Activated T-helper 17 cell treated with anti-CD3 and anti-CD28 coated beads, Interleukin-2, amount 50 U/mL, for 72 hours (primary cell): ENCODE measurements at regions not wholly inside any gene's neighbourhood (a gene's known extent, or its start where the extent isn't known, plus 50 kb on each side); places are given as distances from the start of the nearest gene placed in this dataset.

Source experiments
- ATAC-seq: fragments of 150-1000 bp; cut with Tn5 transposase; replicated peaks from 2 replicates; pipeline ENCODE4 v1.10.0; 2021; ENCODE audit warnings: mild to moderate bottlenecking, moderate library complexity
- H3K27ac Mint-ChIP-seq: one replicate; pipeline ENCODE4 v1.8.0; 2022; ENCODE audit warnings: mixed read lengths
- H3K27me3 Mint-ChIP-seq: one replicate; pipeline ENCODE4 v1.8.0; 2022; ENCODE audit warnings: mixed read lengths
- H3K36me3 Mint-ChIP-seq: one replicate; pipeline ENCODE4 v1.8.0; 2022; ENCODE audit warnings: low read depth, mild to moderate bottlenecking, mixed read lengths
- H3K4me1 Mint-ChIP-seq: one replicate; pipeline ENCODE4 v1.8.0; 2022; ENCODE audit warnings: mixed read lengths
- H3K4me3 Mint-ChIP-seq: one replicate; pipeline ENCODE4 v1.8.0; 2022; ENCODE audit warnings: mild to moderate bottlenecking, mixed read lengths
- H3K9me3 Mint-ChIP-seq: one replicate; pipeline ENCODE4 v1.8.0; 2022; ENCODE audit warnings: mixed read lengths

GRCh38 chr4:130608121-130608520 lies 1512.2 kb downstream of the C4orf33 start:
- no peaks in the 10 kb centered on the region for H3K36me3 Mint-ChIP-seq
- H3K27me3 Mint-ChIP-seq = no peaks in the 10 kb centered on the region
- H3K4me1 Mint-ChIP-seq = no peaks in the 10 kb centered on the region
- ATAC-seq = no peak
- H3K27ac Mint-ChIP-seq = no peak overlapping the region
- no peak overlapping the region for H3K4me3 Mint-ChIP-seq
- no peaks in the 10 kb centered on the region for H3K9me3 Mint-ChIP-seq

- no peak for ATAC-seq
- Mint-ChIP-seq H3K9me3 (peaks cover 3% of the 10 kb centered on the region), H3K27me3 (no peaks in the 10 kb centered on the region), H3K4me1 (no peaks in the 10 kb centered on the region), H3K4me3 (no peak overlapping the region), H3K36me3 (no peaks in the 10 kb centered on the region), H3K27ac (no peak overlapping the region)
Measured at GRCh38 chr4:130628531-130628930, 1532.6 kb downstream of the C4orf33 start.

GRCh38 chr4:130632731-130633604 lies 1537.0 kb downstream of the C4orf33 start:
- Mint-ChIP-seq H3K9me3 (peaks cover 6% of the 10 kb centered on the region), H3K27ac (no peak overlapping the region), H3K27me3 (no peaks in the 10 kb centered on the region), H3K36me3 (no peaks in the 10 kb centered on the region), H3K4me3 (no peak overlapping the region), H3K4me1 (no peaks in the 10 kb centered on the region)
- no peak for ATAC-seq

- Mint-ChIP-seq H3K27ac (no peak overlapping the region), H3K36me3 (no peaks in the 10 kb centered on the region), H3K4me3 (no peak overlapping the region), H3K27me3 (no peaks in the 10 kb centered on the region), H3K4me1 (no peaks in the 10 kb centered on the region), H3K9me3 (peaks cover 6% of the 10 kb centered on the region)
- no peak for ATAC-seq
Measured at GRCh38 chr4:130636486-130636885, 1540.5 kb downstream of the C4orf33 start.

- Mint-ChIP-seq H3K4me1 (no peaks in the 10 kb centered on the region), H3K4me3 (no peak overlapping the region), H3K27me3 (no peaks in the 10 kb centered on the region), H3K36me3 (no peaks in the 10 kb centered on the region), H3K9me3 (peaks cover 3% of the 10 kb centered on the region), H3K27ac (no peak overlapping the region)
- no peak for ATAC-seq
Measured at GRCh38 chr4:130640592-130640991, 1544.6 kb downstream of the C4orf33 start.

- Mint-ChIP-seq H3K9me3 (peaks cover 14% of the 10 kb centered on the region), H3K4me1 (no peaks in the 10 kb centered on the region), H3K27me3 (no peaks in the 10 kb centered on the region), H3K4me3 (no peak overlapping the region), H3K27ac (no peak overlapping the region), H3K36me3 (no peaks in the 10 kb centered on the region)
- no peak for ATAC-seq
Measured at GRCh38 chr4:130646886-130647285, 1550.9 kb downstream of the C4orf33 start.

GRCh38 chr4:130648570-130648969 lies 1552.6 kb downstream of the C4orf33 start:
- H3K36me3 Mint-ChIP-seq = no peaks in the 10 kb centered on the region
- no peaks in the 10 kb centered on the region for H3K4me1 Mint-ChIP-seq
- H3K27ac Mint-ChIP-seq = no peak overlapping the region
- ATAC-seq = no peak
- H3K4me3 Mint-ChIP-seq = no peak overlapping the region
- no peaks in the 10 kb centered on the region for H3K27me3 Mint-ChIP-seq
- peaks cover 22% of the 10 kb centered on the region for H3K9me3 Mint-ChIP-seq

- no peaks in the 10 kb centered on the region for H3K36me3 Mint-ChIP-seq
- no peak for ATAC-seq
- H3K9me3 Mint-ChIP-seq = peaks cover 33% of the 10 kb centered on the region
- H3K4me3 Mint-ChIP-seq = no peak overlapping the region
- H3K4me1 Mint-ChIP-seq = no peaks in the 10 kb centered on the region
- H3K27me3 Mint-ChIP-seq = no peaks in the 10 kb centered on the region
- H3K27ac Mint-ChIP-seq = no peak overlapping the region
Measured at GRCh38 chr4:130653842-130654241, 1557.9 kb downstream of the C4orf33 start.

- no peaks in the 10 kb centered on the region for H3K27me3 Mint-ChIP-seq
- no peaks in the 10 kb centered on the region for H3K36me3 Mint-ChIP-seq
- no peaks in the 10 kb centered on the region for H3K4me1 Mint-ChIP-seq
- H3K27ac Mint-ChIP-seq = no peak overlapping the region
- H3K4me3 Mint-ChIP-seq = no peak overlapping the region
- no peak for ATAC-seq
- peaks cover 8% of the 10 kb centered on the region for H3K9me3 Mint-ChIP-seq
Measured at GRCh38 chr4:130659320-130659719, 1563.4 kb downstream of the C4orf33 start.

- Mint-ChIP-seq H3K36me3 (no peaks in the 10 kb centered on the region), H3K4me1 (no peaks in the 10 kb centered on the region), H3K9me3 (peaks cover 6% of the 10 kb centered on the region), H3K27ac (no peak overlapping the region), H3K27me3 (no peaks in the 10 kb centered on the region), H3K4me3 (no peak overlapping the region)
- no peak for ATAC-seq
Measured at GRCh38 chr4:130668859-130669258, 1572.9 kb downstream of the C4orf33 start.

GRCh38 chr4:130675266-130675665 lies 1579.3 kb downstream of the C4orf33 start:
- no peak overlapping the region for H3K4me3 Mint-ChIP-seq
- ATAC-seq = no peak
- peaks cover 4% of the 10 kb centered on the region for H3K9me3 Mint-ChIP-seq

GRCh38 chr4:130689181-130689580 lies 1593.2 kb downstream of the C4orf33 start:
- no peaks in the 10 kb centered on the region for H3K36me3 Mint-ChIP-seq
- H3K9me3 Mint-ChIP-seq = peaks cover 3% of the 10 kb centered on the region
- no peaks in the 10 kb centered on the region for H3K4me1 Mint-ChIP-seq
- ATAC-seq = no peak
- no peak overlapping the region for H3K4me3 Mint-ChIP-seq
- no peaks in the 10 kb centered on the region for H3K27me3 Mint-ChIP-seq
- no peak overlapping the region for H3K27ac Mint-ChIP-seq

More at GRCh38 chr4:130675266-130675665, 1579.3 kb downstream of the C4orf33 start:
- Mint-ChIP-seq H3K36me3 (no peaks in the 10 kb centered on the region), H3K27me3 (no peaks in the 10 kb centered on the region), H3K27ac (no peak overlapping the region), H3K4me1 (no peaks in the 10 kb centered on the region)

- H3K36me3 Mint-ChIP-seq = no peaks in the 10 kb centered on the region
- no peak overlapping the region for H3K4me3 Mint-ChIP-seq
Measured at GRCh38 chr4:130698251-130698650, 1602.3 kb downstream of the C4orf33 start.

GRCh38 chr4:130699004-130699403 lies 1603.1 kb downstream of the C4orf33 start:
- Mint-ChIP-seq H3K27ac (no peak overlapping the region), H3K27me3 (no peaks in the 10 kb centered on the region), H3K9me3 (peaks cover 7% of the 10 kb centered on the region), H3K36me3 (no peaks in the 10 kb centered on the region), H3K4me1 (no peaks in the 10 kb centered on the region), H3K4me3 (no peak overlapping the region)
- no peak for ATAC-seq

More at GRCh38 chr4:130698251-130698650, 1602.3 kb downstream of the C4orf33 start:
- Mint-ChIP-seq H3K27me3 (no peaks in the 10 kb centered on the region), H3K4me1 (no peaks in the 10 kb centered on the region), H3K9me3 (peaks cover 7% of the 10 kb centered on the region), H3K27ac (no peak overlapping the region)
- ATAC-seq = no peak

- H3K36me3 Mint-ChIP-seq = no peaks in the 10 kb centered on the region
- H3K4me3 Mint-ChIP-seq = no peak overlapping the region
- no peak overlapping the region for H3K27ac Mint-ChIP-seq
- H3K27me3 Mint-ChIP-seq = no peaks in the 10 kb centered on the region
- H3K4me1 Mint-ChIP-seq = no peaks in the 10 kb centered on the region
- no peak for ATAC-seq
- peaks cover 7% of the 10 kb centered on the region for H3K9me3 Mint-ChIP-seq
Measured at GRCh38 chr4:130703211-130703935, 1607.4 kb downstream of the C4orf33 start.
